Uterus (tissue), 2 donors: ENCODE measurements at regions not wholly inside any gene's neighbourhood (a gene's known extent, or its start where the extent isn't known, plus 50 kb on each side); places are given as distances from the start of the nearest gene placed in this dataset.

Experiments used
- CTCF ChIP-seq, 4 experiments: fragments of 200-600 bp in 2 of 4; fragments of 450-650 bp in 2 of 4; sonication (generic) in 2 of 4; IDR thresholded peaks; one replicate each; pipeline ENCODE4 v1.5.1; 2016 to 2019; ENCODE audit warnings: antibody characterized with exemption in 4 of 4, mild to moderate bottlenecking in 2 of 4, moderate library complexity in 1 of 4
- POLR2A ChIP-seq, 2 donors: fragments of 450-650 bp; IDR thresholded peaks; one replicate each; pipeline ENCODE4 v1.6.1; 2016; ENCODE audit warnings: antibody characterized with exemption in 2 of 2, mild to moderate bottlenecking in 1 of 2, moderate library complexity in 1 of 2

GRCh38 chr2:193542762-193543161 is 1348.0 kb upstream of the TMEFF2 start:
- TF ChIP-seq POLR2A (IDR thresholded peaks at IDR 0.05) (no peak), CTCF (IDR thresholded peaks at IDR 0.05) (no peak)
